ENCODE measurements at regions not wholly inside any gene's neighbourhood (a gene's known extent, or its start where the extent isn't known, plus 50 kb on each side); places are given as distances from the start of the nearest gene placed in this dataset.

DNA sequence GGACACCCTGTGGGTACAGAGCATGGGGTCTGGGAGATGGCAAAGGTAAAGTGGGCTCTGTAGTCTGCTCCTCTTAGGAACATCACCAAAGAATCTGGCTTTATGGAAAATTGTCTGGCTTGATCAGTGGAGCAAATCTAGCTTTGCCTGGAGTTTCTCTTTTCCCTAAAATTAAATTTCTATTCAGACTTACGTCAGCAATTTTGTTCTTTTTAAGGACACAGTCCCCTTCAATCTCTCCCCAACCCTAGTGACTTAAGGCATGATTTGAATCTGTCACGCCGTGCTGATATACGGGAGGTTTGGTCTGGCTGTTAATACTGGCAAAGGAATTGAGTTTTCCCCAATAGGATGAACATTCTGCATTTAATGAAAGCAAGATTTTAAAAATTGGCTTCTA lies 72.3 kb upstream of the ERCC6L2 start:
- intact Hi-C loops (cut with DNase I): no loop called here
- H3K27me3 ChIP-seq: no peaks in the 10 kb centered on the region
- DNase-seq: no peak
- H3K4me1 ChIP-seq: no peaks in the 10 kb centered on the region
- H3K27ac ChIP-seq: no peak overlapping the region
- H3K9me3 ChIP-seq: no peaks in the 10 kb centered on the region
- H3K36me3 ChIP-seq: no peaks in the 10 kb centered on the region
- no peak for ATAC-seq
- no peak for TF ChIP-seq POLR2A (IDR thresholded peaks at IDR 0.05)
- no peak for TF ChIP-seq CTCF (IDR thresholded peaks at IDR 0.05)
- 88% methylated on average over 4 of the region's 4 CpGs for WGBS (ENCODE audit: insufficient coverage, low coverage, low lambda C conversion rate, missing lambda C conversion rate)
- no peak overlapping the region for H3K4me3 ChIP-seq

GRCh38 chr9:95801797-95802196 lies 73.7 kb upstream of the ERCC6L2 start:
- 35% methylated on average over 1 of the region's 1 CpG for WGBS (ENCODE audit: insufficient coverage, low coverage, low lambda C conversion rate, missing lambda C conversion rate)
- ATAC-seq: no peak
- intact Hi-C loops (cut with DNase I): no loop called here

DNA sequence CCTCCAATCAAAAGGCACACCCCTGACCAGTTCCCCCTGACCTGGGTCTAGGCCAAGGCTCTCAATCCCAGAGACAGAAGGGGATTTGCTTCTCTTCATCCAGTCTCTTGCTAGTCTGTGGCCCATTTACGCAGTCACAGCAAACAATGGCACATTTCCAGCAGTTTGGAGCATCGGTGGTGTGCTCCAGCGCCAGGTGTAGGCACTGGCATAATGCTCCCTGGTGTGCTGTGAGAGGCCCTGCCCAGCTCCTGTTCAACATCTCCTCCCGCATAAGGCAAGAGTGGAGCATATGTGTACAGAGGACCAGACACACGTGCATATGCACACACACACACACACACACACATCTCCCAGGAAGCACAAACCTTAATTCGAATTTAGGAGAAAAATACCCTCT lies 79.5 kb upstream of the ERCC6L2 start:
- Histone ChIP-seq H3K4me1 (no peaks in the 10 kb centered on the region), H3K36me3 (no peaks in the 10 kb centered on the region), H3K4me3 (no peak overlapping the region), H3K27ac (no peak overlapping the region), H3K27me3 (no peaks in the 10 kb centered on the region), H3K9me3 (no peaks in the 10 kb centered on the region)
- TF ChIP-seq POLR2A (IDR thresholded peaks at IDR 0.05) (no peak), CTCF (IDR thresholded peaks at IDR 0.05) (no peak)
- 65% methylated on average over 5 of the region's 6 CpGs for WGBS (ENCODE audit: insufficient coverage, low coverage, low lambda C conversion rate, missing lambda C conversion rate)
- no peak for DNase-seq
- ATAC-seq: no peak
- intact Hi-C loops (cut with DNase I): no loop called here

More at GRCh38 chr9:95801797-95802196, 73.7 kb upstream of the ERCC6L2 start:
- no peaks in the 10 kb centered on the region for H3K27me3 ChIP-seq
- no peaks in the 10 kb centered on the region for H3K36me3 ChIP-seq
- no peaks in the 10 kb centered on the region for H3K4me1 ChIP-seq
- H3K27ac ChIP-seq: no peak overlapping the region
- no peaks in the 10 kb centered on the region for H3K9me3 ChIP-seq
- no peak overlapping the region for H3K4me3 ChIP-seq
- no peak for DNase-seq
- TF ChIP-seq POLR2A (IDR thresholded peaks at IDR 0.05): no peak

GRCh38 chr9:95793924-95794828 lies 81.3 kb upstream of the ERCC6L2 start:
- Histone ChIP-seq H3K4me1 (no peaks in the 10 kb centered on the region), H3K27ac (no peak overlapping the region), H3K4me3 (no peak overlapping the region), H3K9me3 (no peaks in the 10 kb centered on the region), H3K36me3 (no peaks in the 10 kb centered on the region), H3K27me3 (no peaks in the 10 kb centered on the region)
- peak in 1 of 4 donors; percentile 33 for ATAC-seq
- 39% methylated on average over 5 of the region's 5 CpGs for WGBS (ENCODE audit: insufficient coverage, low coverage, low lambda C conversion rate, missing lambda C conversion rate)
- DNase-seq: no peak
- TF ChIP-seq POLR2A (IDR thresholded peaks at IDR 0.05): no peak
- no peak for TF ChIP-seq CTCF (IDR thresholded peaks at IDR 0.05)
- intact Hi-C loops (cut with DNase I): no loop called here

GRCh38 chr9:95791695-95792094 lies 83.8 kb upstream of the ERCC6L2 start:
- Histone ChIP-seq H3K4me3 (no peak overlapping the region), H3K27ac (no peak overlapping the region), H3K9me3 (no peaks in the 10 kb centered on the region), H3K4me1 (no peaks in the 10 kb centered on the region), H3K27me3 (no peaks in the 10 kb centered on the region), H3K36me3 (no peaks in the 10 kb centered on the region)
- intact Hi-C loops (cut with DNase I): no loop called here
- no peak for DNase-seq
- 78% methylated on average over 2 of the region's 2 CpGs for WGBS (ENCODE audit: insufficient coverage, low coverage, low lambda C conversion rate, missing lambda C conversion rate)
- no peak for ATAC-seq
- no peak for TF ChIP-seq POLR2A (IDR thresholded peaks at IDR 0.05)
- TF ChIP-seq CTCF (IDR thresholded peaks at IDR 0.05): no peak

Measured in right lobe of liver (tissue), 6 donors.